GM12874 (cell line): ENCODE measurements at regions not wholly inside any gene's neighbourhood (a gene's known extent, or its start where the extent isn't known, plus 50 kb on each side); places are given as distances from the start of the nearest gene placed in this dataset.

ENCODE experiments used
- CTCF ChIP-seq: IDR thresholded peaks from 2 replicates; pipeline ENCODE4 v1.5.1; 2011; ENCODE audit warnings: low read depth, mild to moderate bottlenecking, control low read depth, low read length, moderate library complexity; ENCODE audit not compliant: insufficient read depth

GRCh38 chr6:121563286-121563685 lies 127.8 kb downstream of the GJA1 start:
- no peak for TF ChIP-seq CTCF

- no peak for TF ChIP-seq CTCF
Observed at GRCh38 chr6:121571455-121571854, 136.0 kb downstream of the GJA1 start.

- no peak for TF ChIP-seq CTCF
Observed at GRCh38 chr6:121573481-121573880, 138.0 kb downstream of the GJA1 start.

GRCh38 chr6:121578216-121578615 lies 142.8 kb downstream of the GJA1 start:
- no peak for TF ChIP-seq CTCF

GRCh38 chr6:121579478-121579877 lies 144.0 kb downstream of the GJA1 start:
- no peak for TF ChIP-seq CTCF

- TF ChIP-seq CTCF: no peak
Observed at GRCh38 chr6:121581327-121581726, 145.9 kb downstream of the GJA1 start.

GRCh38 chr6:121582262-121582661 lies 146.8 kb downstream of the GJA1 start:
- no peak for TF ChIP-seq CTCF
